ENCODE measurements at regions not wholly inside any gene's neighbourhood (a gene's known extent, or its start where the extent isn't known, plus 50 kb on each side); places are given as distances from the start of the nearest gene placed in this dataset.

GRCh38 chr10:131844529-131845084 is 56.2 kb upstream of the PPP2R2D start:
- no peak for DNase-seq

DNA sequence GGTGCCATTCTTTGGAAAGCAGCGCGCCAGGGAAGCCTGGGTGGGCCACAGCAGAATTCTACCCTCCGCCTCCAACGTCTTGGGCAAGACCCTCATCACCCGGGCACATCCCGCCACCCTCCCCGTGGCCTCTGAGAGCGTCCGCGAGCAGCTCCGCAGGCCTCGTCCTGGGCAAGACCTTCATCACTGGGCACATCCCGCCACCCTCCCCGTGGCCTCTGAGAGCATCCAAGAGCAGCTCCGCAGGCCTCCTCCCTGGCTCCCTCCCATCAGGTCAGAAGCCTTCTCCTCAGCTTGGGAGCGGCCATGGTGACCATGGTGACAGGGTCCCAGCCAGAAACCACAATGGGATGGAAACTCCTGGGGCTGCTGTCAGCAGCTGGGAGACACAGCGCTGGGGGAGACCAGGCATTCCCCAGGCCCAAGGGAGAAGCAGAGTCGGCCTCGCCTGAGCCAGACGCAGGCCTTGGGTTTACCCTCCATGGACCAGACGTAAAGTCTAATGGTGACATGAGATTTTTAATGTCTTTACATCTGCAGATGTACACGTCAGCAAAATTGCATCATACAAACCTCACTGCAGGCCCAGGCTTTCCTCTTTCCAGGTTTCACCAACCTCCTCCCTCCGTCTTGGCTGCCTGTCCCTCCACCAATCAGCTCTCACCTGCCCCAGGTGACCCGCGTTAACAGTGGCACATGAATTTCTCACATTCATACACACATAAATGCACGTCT is 55.1 kb upstream of the PPP2R2D start:
- no peak for DNase-seq

- DNase-seq: no peak
These were observed 54.3 kb upstream of the PPP2R2D start for GRCh38 chr10:131846240-131847101.

- DNase-seq: no peak
These were observed 53.5 kb upstream of the PPP2R2D start for GRCh38 chr10:131847241-131847783.

DNA sequence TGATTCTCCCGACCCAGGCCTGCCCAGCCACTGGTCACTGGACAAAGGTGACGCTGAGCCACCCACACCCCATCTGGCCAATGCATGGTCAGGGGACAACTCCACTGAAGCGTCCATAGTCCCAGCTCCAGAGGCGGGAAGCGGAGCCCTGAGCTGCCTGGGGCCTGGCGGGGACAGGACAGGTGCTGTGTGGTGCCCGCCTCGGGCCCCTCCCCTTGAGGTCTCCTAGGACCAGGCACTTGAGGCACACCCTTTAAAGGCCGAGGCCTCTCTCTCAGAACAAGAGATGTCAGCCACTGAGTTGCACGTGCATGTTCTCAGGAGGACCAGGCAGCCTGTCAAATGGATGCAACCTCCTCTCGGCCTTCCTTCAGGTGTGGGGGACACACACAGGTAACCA is 52.5 kb upstream of the PPP2R2D start:
- DNase-seq: no peak

GRCh38 chr10:131848741-131849590 is 51.8 kb upstream of the PPP2R2D start:
- DNase-seq: no peak

- DNase-seq: no peak
These were observed 51.0 kb upstream of the PPP2R2D start for GRCh38 chr10:131849591-131850382.

GRCh38 chr10:131850383-131850870 is 50.4 kb upstream of the PPP2R2D start:
- DNase-seq: no peak
